ENCODE measurements at regions not wholly inside any gene's neighbourhood (a gene's known extent, or its start where the extent isn't known, plus 50 kb on each side); places are given as distances from the start of the nearest gene placed in this dataset.
A peak's percentile ranks its signal among the peaks of the same experiment; 100 is the strongest.

DNA sequence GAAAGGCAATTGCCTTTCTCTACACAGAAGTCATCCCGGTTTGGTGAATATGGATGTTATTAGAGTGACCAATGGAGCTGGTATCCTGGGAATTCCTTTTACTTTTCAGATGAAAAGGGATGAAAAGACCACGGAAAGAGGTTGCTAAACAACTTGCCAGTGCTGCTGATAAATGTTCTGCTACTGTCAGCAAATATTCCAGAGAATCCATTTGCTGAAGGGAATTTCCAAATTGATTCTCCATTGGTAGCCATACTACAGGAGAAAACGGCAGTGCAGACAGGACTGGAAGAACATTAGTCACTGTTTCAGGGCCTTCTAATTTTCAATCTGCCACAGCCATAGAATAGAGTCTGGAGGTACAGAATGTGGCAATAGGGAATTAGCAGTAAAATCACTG lies 451.5 kb downstream of the PCDH11X start:
- no peak overlapping the region for H3K4me3 ChIP-seq (ENCODE audit: low read length)
- no peak for DNase-seq (ENCODE audit: low read depth)
- TF ChIP-seq, protein P1, sequence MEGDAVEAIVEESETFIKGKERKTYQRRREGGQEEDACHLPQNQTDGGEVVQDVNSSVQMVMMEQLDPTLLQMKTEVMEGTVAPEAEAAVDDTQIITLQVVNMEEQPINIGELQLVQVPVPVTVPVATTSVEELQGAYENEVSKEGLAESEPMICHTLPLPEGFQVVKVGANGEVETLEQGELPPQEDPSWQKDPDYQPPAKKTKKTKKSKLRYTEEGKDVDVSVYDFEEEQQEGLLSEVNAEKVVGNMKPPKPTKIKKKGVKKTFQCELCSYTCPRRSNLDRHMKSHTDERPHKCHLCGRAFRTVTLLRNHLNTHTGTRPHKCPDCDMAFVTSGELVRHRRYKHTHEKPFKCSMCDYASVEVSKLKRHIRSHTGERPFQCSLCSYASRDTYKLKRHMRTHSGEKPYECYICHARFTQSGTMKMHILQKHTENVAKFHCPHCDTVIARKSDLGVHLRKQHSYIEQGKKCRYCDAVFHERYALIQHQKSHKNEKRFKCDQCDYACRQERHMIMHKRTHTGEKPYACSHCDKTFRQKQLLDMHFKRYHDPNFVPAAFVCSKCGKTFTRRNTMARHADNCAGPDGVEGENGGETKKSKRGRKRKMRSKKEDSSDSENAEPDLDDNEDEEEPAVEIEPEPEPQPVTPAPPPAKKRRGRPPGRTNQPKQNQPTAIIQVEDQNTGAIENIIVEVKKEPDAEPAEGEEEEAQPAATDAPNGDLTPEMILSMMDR (conservative IDR thresholded peaks at IDR 0.05; ENCODE audit: low read depth, low read length): no peak

DNA sequence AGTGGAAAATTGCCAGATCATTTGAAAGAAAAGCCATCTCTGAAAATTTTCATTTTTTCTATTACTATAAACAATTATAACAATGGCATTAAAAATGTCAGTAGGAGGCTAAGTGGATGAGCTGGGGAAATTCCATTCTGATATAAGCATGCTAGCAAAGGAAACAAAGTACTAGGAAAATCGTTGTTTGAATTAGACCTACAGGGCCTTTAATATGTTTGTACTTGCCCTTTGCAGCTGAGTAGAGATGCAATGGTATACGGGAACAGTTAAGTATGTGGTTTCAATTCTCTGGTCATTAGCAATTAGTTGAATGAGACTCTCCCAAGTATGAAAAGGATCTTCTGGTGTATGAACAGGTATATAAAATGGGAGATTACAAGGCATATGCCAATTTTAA lies 452.2 kb downstream of the PCDH11X start:
- no peak for DNase-seq (ENCODE audit: low read depth)
- TF ChIP-seq, protein P1 (conservative IDR thresholded peaks at IDR 0.05; ENCODE audit: low read depth, low read length): no peak
- H3K4me3 ChIP-seq (ENCODE audit: low read length): no peak overlapping the region

DNA sequence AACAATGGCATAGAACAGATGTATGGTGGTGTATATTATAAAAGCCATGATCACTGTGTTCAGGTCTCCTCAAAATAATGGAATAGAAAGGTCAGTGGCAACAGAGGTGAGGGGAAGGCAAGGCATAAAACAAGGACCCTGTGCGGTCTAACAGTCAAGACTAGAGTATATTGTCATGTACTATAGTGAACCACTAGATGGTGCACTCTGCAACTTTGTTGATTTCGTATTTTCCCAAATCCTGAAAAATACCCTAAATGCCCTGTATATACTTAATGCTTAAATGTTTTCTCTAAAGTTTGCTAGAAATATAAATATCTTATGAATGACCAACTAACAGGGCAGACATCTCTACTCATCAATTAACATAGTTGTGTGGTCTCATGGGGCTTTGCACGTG lies 453.0 kb downstream of the PCDH11X start:
- TF ChIP-seq, protein P1 (conservative IDR thresholded peaks at IDR 0.05; ENCODE audit: low read depth, low read length): peak; percentile 35
- DNase-seq (ENCODE audit: low read depth): no peak
- no peak overlapping the region for H3K4me3 ChIP-seq (ENCODE audit: low read length)

GRCh38 chrX:92241249-92241648 lies 462.1 kb downstream of the PCDH11X start:
- no peak for DNase-seq (ENCODE audit: low read depth)
- no peak overlapping the region for H3K4me3 ChIP-seq (ENCODE audit: low read length)
- TF ChIP-seq, protein P1 (conservative IDR thresholded peaks at IDR 0.05; ENCODE audit: low read depth, low read length): no peak

DNA sequence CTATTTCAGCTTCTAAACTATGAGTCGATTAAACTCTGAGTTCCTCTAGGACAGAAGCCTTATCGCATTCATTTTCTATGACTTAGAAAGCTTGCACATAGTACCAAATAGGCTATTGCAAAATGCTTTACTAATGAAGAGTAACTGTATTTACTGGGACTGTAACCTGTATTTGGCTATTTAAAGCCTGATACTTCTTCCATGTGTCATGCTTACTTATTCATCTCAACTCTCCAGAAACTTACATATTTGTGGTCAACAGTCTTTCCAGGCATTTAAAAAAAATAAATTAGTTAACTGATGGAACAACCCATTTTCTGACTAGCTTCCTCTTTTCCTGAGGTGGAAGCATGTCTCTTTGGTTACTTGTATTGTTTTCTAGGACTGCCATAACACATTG lies 467.9 kb downstream of the PCDH11X start:
- no peak for DNase-seq (ENCODE audit: low read depth)
- no peak overlapping the region for H3K4me3 ChIP-seq (ENCODE audit: low read length)
- TF ChIP-seq, protein P1 (conservative IDR thresholded peaks at IDR 0.05; ENCODE audit: low read depth, low read length): no peak

GRCh38 chrX:92249125-92249524 lies 469.9 kb downstream of the PCDH11X start:
- DNase-seq (ENCODE audit: low read depth): no peak
- TF ChIP-seq, protein P1 (conservative IDR thresholded peaks at IDR 0.05; ENCODE audit: low read depth, low read length): no peak
- H3K4me3 ChIP-seq (ENCODE audit: low read length): no peak overlapping the region

- no peak for DNase-seq (ENCODE audit: low read depth)
- H3K4me3 ChIP-seq (ENCODE audit: low read length): no peak overlapping the region
- TF ChIP-seq, protein P1 (conservative IDR thresholded peaks at IDR 0.05; ENCODE audit: low read depth, low read length): no peak
These were observed 480.9 kb downstream of the PCDH11X start for GRCh38 chrX:92260102-92260501.
